SU-DHL-6 (cell line): ENCODE measurements at regions not wholly inside any gene's neighbourhood (a gene's known extent, or its start where the extent isn't known, plus 50 kb on each side); places are given as distances from the start of the nearest gene placed in this dataset.

ENCODE experiments used
- EZH2phosphoT487 ChIP-seq: fragments of 200-600 bp; sonication (generic), shearing (Covaris generic); conservative IDR thresholded peaks from 2 replicates; pipeline ENCODE4 v1.6.1; 2018; ENCODE audit warnings: mild to moderate bottlenecking, antibody characterized with exemption, low read length, moderate library complexity, mixed read lengths
- TF ChIP-seq, protein P1 (sequence below): fragments of 200-600 bp; sonication (generic); IDR thresholded peaks from one replicate; pipeline ENCODE4 v1.5.1; 2017; ENCODE audit warnings: antibody characterized with exemption, mild to moderate bottlenecking, low read length, moderate library complexity; ENCODE audit not compliant: insufficient read depth, poor library complexity, severe bottlenecking

DNA sequence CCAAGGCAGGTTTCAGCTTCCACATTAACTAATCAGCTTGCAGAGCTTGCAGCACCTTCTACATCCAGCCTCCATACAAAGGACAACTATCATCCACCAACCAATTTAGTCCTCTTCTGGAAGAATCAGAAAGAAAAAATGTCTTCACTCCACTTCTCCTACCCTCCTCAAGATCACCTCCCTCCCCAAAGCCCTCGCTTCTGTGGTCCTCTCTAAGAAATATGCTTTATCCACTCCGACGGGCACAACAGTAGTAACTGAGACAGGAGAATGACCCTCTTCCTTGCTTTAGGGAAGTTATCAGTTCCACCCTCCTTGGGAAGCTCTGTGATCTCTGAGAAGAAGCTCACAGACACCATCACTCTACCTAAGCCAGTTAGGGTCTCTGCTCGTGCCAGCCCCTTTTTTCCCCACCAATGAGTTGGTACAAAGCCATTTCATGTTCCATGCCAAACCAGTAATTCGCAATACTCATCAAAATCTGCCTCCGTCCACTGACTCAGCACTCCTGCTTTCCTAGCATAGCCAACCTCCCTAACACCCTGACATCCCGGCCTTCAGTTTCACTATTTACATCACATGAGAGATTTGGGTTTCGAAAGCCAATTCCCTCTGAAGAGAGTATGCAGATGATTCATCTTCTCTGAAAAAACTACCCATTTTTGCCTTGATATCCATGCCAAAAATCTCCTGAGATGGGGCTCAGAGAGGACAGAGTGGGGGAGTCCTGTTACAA lies 114.1 kb upstream of the PKDCC start:
- TF ChIP-seq, protein P1, sequence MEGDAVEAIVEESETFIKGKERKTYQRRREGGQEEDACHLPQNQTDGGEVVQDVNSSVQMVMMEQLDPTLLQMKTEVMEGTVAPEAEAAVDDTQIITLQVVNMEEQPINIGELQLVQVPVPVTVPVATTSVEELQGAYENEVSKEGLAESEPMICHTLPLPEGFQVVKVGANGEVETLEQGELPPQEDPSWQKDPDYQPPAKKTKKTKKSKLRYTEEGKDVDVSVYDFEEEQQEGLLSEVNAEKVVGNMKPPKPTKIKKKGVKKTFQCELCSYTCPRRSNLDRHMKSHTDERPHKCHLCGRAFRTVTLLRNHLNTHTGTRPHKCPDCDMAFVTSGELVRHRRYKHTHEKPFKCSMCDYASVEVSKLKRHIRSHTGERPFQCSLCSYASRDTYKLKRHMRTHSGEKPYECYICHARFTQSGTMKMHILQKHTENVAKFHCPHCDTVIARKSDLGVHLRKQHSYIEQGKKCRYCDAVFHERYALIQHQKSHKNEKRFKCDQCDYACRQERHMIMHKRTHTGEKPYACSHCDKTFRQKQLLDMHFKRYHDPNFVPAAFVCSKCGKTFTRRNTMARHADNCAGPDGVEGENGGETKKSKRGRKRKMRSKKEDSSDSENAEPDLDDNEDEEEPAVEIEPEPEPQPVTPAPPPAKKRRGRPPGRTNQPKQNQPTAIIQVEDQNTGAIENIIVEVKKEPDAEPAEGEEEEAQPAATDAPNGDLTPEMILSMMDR = no peak
- no peak for TF ChIP-seq EZH2phosphoT487
